ENCODE measurements at regions not wholly inside any gene's neighbourhood (a gene's known extent, or its start where the extent isn't known, plus 50 kb on each side); places are given as distances from the start of the nearest gene placed in this dataset.

DNA sequence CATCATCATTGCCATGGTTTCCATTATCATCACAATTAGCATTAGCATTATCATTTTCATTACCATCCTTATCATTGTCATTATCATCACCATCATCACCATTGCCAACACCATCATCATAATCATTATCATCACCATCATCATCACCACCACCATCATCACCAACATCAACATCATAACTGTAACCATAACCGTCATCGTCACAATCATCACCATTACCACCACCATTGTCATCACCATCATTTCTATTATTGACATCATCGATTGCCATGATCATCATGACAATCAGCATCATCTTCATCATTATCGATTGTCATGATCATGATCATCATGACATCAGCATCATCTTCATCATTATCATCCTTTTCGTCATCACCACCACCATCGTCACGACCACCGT is 88.9 kb upstream of the MSX1 start:
- H3K27me3 ChIP-seq (ENCODE audit: insufficient read depth): no peaks in the 10 kb centered on the region
- no peak for TF ChIP-seq FOXM1 (IDR thresholded peaks at IDR 0.05; ENCODE audit: low read depth)
- TF ChIP-seq GATA2 (CRISPR knock-in tag; IDR thresholded peaks at IDR 0.05): no peak
- no peak for TF ChIP-seq POLR2AphosphoS5 (IDR thresholded peaks at IDR 0.05; ENCODE audit: low read depth, low read length)
- TF ChIP-seq RCOR1 (IDR thresholded peaks at IDR 0.05; ENCODE audit: low read length): no peak
- TF ChIP-seq, protein P1, sequence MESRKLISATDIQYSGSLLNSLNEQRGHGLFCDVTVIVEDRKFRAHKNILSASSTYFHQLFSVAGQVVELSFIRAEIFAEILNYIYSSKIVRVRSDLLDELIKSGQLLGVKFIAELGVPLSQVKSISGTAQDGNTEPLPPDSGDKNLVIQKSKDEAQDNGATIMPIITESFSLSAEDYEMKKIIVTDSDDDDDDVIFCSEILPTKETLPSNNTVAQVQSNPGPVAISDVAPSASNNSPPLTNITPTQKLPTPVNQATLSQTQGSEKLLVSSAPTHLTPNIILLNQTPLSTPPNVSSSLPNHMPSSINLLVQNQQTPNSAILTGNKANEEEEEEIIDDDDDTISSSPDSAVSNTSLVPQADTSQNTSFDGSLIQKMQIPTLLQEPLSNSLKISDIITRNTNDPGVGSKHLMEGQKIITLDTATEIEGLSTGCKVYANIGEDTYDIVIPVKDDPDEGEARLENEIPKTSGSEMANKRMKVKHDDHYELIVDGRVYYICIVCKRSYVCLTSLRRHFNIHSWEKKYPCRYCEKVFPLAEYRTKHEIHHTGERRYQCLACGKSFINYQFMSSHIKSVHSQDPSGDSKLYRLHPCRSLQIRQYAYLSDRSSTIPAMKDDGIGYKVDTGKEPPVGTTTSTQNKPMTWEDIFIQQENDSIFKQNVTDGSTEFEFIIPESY (IDR thresholded peaks at IDR 0.05; ENCODE audit: borderline replicate concordance, low read depth): no peak
- no peak for TF ChIP-seq NFIC (IDR thresholded peaks at IDR 0.05; ENCODE audit: borderline replicate concordance)
- TF ChIP-seq YY1 (IDR thresholded peaks at IDR 0.05; ENCODE audit: low read depth): no peak
- H3K9ac ChIP-seq: no peak overlapping the region
- H3K4me1 ChIP-seq (ENCODE audit: control insufficient read depth in 1 of 2, insufficient read depth in 2 of 2, low read depth in 1 of 2, low read length in 1 of 2): no peaks in the 10 kb centered on the region
- no peak overlapping the region for H2AFZ ChIP-seq (ENCODE audit: low read depth)
- WGBS (ENCODE audit: low lambda C conversion rate): 79% methylated on average over 8 of the region's 8 CpGs
- H4K20me1 ChIP-seq (ENCODE audit: insufficient read depth): no peaks in the 10 kb centered on the region
- ChIA-PET CTCF (no interaction called here), POLR2A (no interaction called here)
- no peaks in the 10 kb centered on the region for H3K9me2 ChIP-seq
- no peak overlapping the region for H3K4me2 ChIP-seq
- no peaks in the 10 kb centered on the region for H3F3A ChIP-seq (replicated peaks; ENCODE audit: insufficient read depth)
- H3K27ac ChIP-seq (ENCODE audit: low read depth in 2 of 2, low read length in 1 of 2): no peak overlapping the region
- H3K4me3 ChIP-seq (ENCODE audit: low read depth in 2 of 2, low read length in 1 of 2): no peak overlapping the region
- DNase-seq: no peak
- no peaks in the 10 kb centered on the region for H3K9me3 ChIP-seq
- H3K79me2 ChIP-seq (ENCODE audit: insufficient read depth): no peaks in the 10 kb centered on the region
- no peaks in the 10 kb centered on the region for H3K36me3 ChIP-seq (replicated peaks in 1 of 2; ENCODE audit: control insufficient read depth in 1 of 2, insufficient read depth in 2 of 2, low read length in 1 of 2)

DNA sequence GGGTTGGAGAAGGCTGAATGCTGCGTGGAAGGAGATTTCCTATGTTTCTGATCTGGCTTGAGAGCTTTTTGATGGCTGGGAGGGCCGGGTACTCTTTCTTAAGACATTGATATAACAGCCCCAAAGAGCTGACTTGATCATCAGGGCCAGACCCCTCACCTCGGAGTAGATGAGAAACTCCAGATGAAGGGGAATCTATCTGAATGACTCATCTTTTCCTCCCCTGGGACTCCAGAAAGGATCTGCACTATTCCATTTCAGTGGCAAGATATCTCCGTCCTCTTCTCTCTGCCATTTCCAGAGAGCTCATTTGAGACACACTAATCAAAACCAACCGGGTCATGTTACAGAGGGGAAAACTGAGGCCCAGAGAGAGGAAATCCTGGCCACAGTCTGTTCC is 92.9 kb upstream of the MSX1 start:
- DNase-seq: no peak
- Histone ChIP-seq H3K9me3 (no peaks in the 10 kb centered on the region), H3K36me3 (replicated peaks in 1 of 2; ENCODE audit: control insufficient read depth in 1 of 2, insufficient read depth in 2 of 2, low read length in 1 of 2) (no peaks in the 10 kb centered on the region), H3K27ac (ENCODE audit: low read depth in 2 of 2, low read length in 1 of 2) (no peak overlapping the region), H3K4me1 (ENCODE audit: control insufficient read depth in 1 of 2, insufficient read depth in 2 of 2, low read depth in 1 of 2, low read length in 1 of 2) (peaks cover 0 to 18% of the 10 kb centered on the region in 2 experiments; a peak in 1 of 4 replicates), H3K27me3 (ENCODE audit: insufficient read depth) (no peaks in the 10 kb centered on the region), H3F3A (replicated peaks; ENCODE audit: insufficient read depth) (no peaks in the 10 kb centered on the region), H3K79me2 (ENCODE audit: insufficient read depth) (no peaks in the 10 kb centered on the region), H3K4me3 (ENCODE audit: low read depth in 2 of 2, low read length in 1 of 2) (no peak overlapping the region), H4K20me1 (ENCODE audit: insufficient read depth) (no peaks in the 10 kb centered on the region), H3K9me2 (no peaks in the 10 kb centered on the region), H2AFZ (ENCODE audit: low read depth) (no peak overlapping the region), H3K9ac (no peak overlapping the region), H3K4me2 (no peak overlapping the region)
- CTCF ChIA-PET: interaction anchor here (1.2 to 1.5 kb wide), 4 partner anchors 8 to 18 kb away, joined by 3 to 6 read pairs (median 4); no protein-coding TSS in a partner anchor
- POLR2A ChIA-PET: no interaction called here
- TF ChIP-seq TCF12 (IDR thresholded peaks at IDR 0.05) (peak; percentile 34; the same call in 1 of the 2 replicates), NFIC (IDR thresholded peaks at IDR 0.05; ENCODE audit: borderline replicate concordance) (no peak)
- 43% methylated on average over 4 of the region's 5 CpGs for whole genome bisulfite sequencing (ENCODE audit: low lambda C conversion rate)

DNA sequence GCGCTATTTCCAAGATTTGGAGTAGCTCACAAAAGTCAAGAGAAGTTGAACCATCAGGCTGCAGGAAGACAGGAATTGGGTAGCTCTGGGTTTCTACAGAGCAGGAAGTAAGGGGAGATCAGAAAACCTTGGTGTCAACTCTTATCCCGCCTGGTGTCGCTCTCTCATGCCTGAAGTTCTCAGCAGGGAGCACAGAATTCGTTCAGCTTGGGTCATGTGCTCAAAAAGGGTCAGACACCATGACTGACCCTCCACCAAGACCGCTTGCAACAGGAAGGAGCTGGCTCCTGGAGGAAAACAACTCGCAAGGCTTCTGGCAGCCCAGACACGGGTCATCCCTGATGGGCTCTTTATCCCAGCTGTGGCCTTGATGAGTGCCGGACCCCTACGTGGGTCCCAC is 93.7 kb upstream of the MSX1 start:
- Histone ChIP-seq H4K20me1 (ENCODE audit: insufficient read depth) (no peaks in the 10 kb centered on the region), H2AFZ (ENCODE audit: low read depth) (no peak overlapping the region), H3K36me3 (replicated peaks in 1 of 2; ENCODE audit: control insufficient read depth in 1 of 2, insufficient read depth in 2 of 2, low read length in 1 of 2) (no peaks in the 10 kb centered on the region), H3K4me2 (no peak overlapping the region), H3K9me3 (no peaks in the 10 kb centered on the region), H3K79me2 (ENCODE audit: insufficient read depth) (no peaks in the 10 kb centered on the region), H3K9me2 (no peaks in the 10 kb centered on the region), H3K4me1 (ENCODE audit: control insufficient read depth in 1 of 2, insufficient read depth in 2 of 2, low read depth in 1 of 2, low read length in 1 of 2) (peaks cover 0 to 18% of the 10 kb centered on the region in 2 experiments; a peak in 1 of 4 replicates), H3K9ac (no peak overlapping the region), H3K27ac (ENCODE audit: low read depth in 2 of 2, low read length in 1 of 2) (no peak overlapping the region), H3F3A (replicated peaks; ENCODE audit: insufficient read depth) (no peaks in the 10 kb centered on the region), H3K4me3 (ENCODE audit: low read depth in 2 of 2, low read length in 1 of 2) (no peak overlapping the region), H3K27me3 (ENCODE audit: insufficient read depth) (no peaks in the 10 kb centered on the region)
- 75% methylated on average over 4 of the region's 9 CpGs for WGBS (ENCODE audit: low lambda C conversion rate)
- no peak for DNase-seq
- CTCF ChIA-PET: interaction anchor here (1.0 to 1.5 kb wide), 4 partner anchors 9 to 54 kb away, joined by 3 to 6 read pairs (median 4); no protein-coding TSS in a partner anchor
- TF ChIP-seq CHD2 (IDR thresholded peaks at IDR 0.05; ENCODE audit: low read length, partially characterized antibody): no peak
- TF ChIP-seq, protein P2, sequence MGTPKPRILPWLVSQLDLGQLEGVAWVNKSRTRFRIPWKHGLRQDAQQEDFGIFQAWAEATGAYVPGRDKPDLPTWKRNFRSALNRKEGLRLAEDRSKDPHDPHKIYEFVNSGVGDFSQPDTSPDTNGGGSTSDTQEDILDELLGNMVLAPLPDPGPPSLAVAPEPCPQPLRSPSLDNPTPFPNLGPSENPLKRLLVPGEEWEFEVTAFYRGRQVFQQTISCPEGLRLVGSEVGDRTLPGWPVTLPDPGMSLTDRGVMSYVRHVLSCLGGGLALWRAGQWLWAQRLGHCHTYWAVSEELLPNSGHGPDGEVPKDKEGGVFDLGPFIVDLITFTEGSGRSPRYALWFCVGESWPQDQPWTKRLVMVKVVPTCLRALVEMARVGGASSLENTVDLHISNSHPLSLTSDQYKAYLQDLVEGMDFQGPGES (IDR thresholded peaks at IDR 0.05; ENCODE audit: low read depth, low read length): no peak
- POLR2A ChIA-PET: no interaction called here

Measured in SK-N-SH (cell line).